SK-N-SH (cell line): ENCODE measurements at regions not wholly inside any gene's neighbourhood (a gene's known extent, or its start where the extent isn't known, plus 50 kb on each side); places are given as distances from the start of the nearest gene placed in this dataset.

Experiments used
- CTCF ChIP-seq: fragments of 200-600 bp; sonication (generic); IDR thresholded peaks from 2 replicates; pipeline ENCODE4 v1.6.1; 2017; ENCODE audit warnings: antibody characterized with exemption, mild to moderate bottlenecking, moderate library complexity
- EP300 ChIP-seq, 2 experiments: IDR thresholded peaks; 2 replicates each; pipeline versions ENCODE4 v1.4.0 to v1.6.1; 2012; ENCODE audit warnings: borderline replicate concordance in 1 of 2, low read depth in 1 of 2, low read length in 1 of 2
- EZH2phosphoT487 ChIP-seq: fragments of 200-600 bp; sonication (generic); IDR thresholded peaks from 2 replicates; pipeline ENCODE4 v1.6.1; 2017; ENCODE audit warnings: low read depth, mixed run types, mild to moderate bottlenecking, antibody characterized with exemption, moderate library complexity, borderline replicate concordance
- FOXM1 ChIP-seq: IDR thresholded peaks from 2 replicates; pipeline ENCODE4 v1.4.0; 2012; ENCODE audit warnings: low read depth, mild to moderate bottlenecking
- POLR2AphosphoS5 ChIP-seq: IDR thresholded peaks from 2 replicates; pipeline ENCODE4 v1.6.1; 2012; ENCODE audit warnings: low read depth, low read length
- RAD21 ChIP-seq: IDR thresholded peaks from 2 replicates; pipeline ENCODE4 v1.6.1; 2012; ENCODE audit warnings: mild to moderate bottlenecking, low read length
- RCOR1 ChIP-seq: fragments of 150-350 bp; IDR thresholded peaks from 2 replicates; pipeline ENCODE4 v1.6.1; 2017; ENCODE audit warnings: antibody characterized with exemption, low read length
- SMC3 ChIP-seq: IDR thresholded peaks from 2 replicates; pipeline ENCODE4 v1.6.1; 2012; ENCODE audit warnings: low read depth, low read length, improper control_type of control experiment
- TCF12 ChIP-seq: IDR thresholded peaks from 2 replicates; pipeline ENCODE4 v1.4.0; 2012
- TF ChIP-seq, protein P1 (sequence below): fragments of 150-350 bp; IDR thresholded peaks from 2 replicates; pipeline ENCODE4 v1.6.1; 2017; ENCODE audit warnings: antibody characterized with exemption, low read length, low read depth, borderline replicate concordance

DNA sequence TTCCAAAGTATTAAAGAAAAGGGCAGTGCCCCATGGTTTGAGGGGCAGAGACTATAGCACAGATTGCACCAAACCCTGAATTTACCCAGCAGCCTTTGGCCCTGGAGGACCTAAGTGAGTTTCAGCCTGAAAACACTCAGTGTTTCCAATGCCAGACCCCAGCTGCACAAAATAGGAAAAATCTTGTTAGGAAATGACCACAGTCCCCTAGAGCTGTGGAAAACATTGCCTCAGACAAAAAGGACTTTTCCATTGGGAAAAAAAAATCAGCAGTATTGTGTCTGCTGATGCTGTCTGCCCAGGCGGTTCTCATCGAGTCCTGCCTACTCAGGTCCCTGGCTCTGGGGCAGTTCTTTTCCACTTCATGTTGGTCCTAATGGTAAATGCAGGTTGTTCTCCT, 121.7 kb upstream of the DLG1 start:
- no peak for TF ChIP-seq EZH2phosphoT487
- TF ChIP-seq CTCF: no peak
- no peak for TF ChIP-seq FOXM1
- no peak for TF ChIP-seq RAD21
- no peak for TF ChIP-seq POLR2AphosphoS5
- TF ChIP-seq RCOR1: no peak
- TF ChIP-seq EP300 (IDR thresholded peaks at IDR 0.05; ENCODE audit: borderline replicate concordance in 1 of 2, low read depth in 1 of 2, low read length in 1 of 2): no peak
- TF ChIP-seq SMC3: no peak
- no peak for TF ChIP-seq TCF12
- TF ChIP-seq, protein P1, sequence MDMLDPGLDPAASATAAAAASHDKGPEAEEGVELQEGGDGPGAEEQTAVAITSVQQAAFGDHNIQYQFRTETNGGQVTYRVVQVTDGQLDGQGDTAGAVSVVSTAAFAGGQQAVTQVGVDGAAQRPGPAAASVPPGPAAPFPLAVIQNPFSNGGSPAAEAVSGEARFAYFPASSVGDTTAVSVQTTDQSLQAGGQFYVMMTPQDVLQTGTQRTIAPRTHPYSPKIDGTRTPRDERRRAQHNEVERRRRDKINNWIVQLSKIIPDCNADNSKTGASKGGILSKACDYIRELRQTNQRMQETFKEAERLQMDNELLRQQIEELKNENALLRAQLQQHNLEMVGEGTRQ: no peak
